ENCODE measurements at regions not wholly inside any gene's neighbourhood (a gene's known extent, or its start where the extent isn't known, plus 50 kb on each side); places are given as distances from the start of the nearest gene placed in this dataset.
A peak's percentile ranks its signal among the peaks of the same experiment; 100 is the strongest.

- CTCF ChIA-PET = no interaction called here
- TF ChIP-seq CTCF (conservative IDR thresholded peaks at IDR 0.05; ENCODE audit: low read depth) = no peak
- no peak overlapping the region for H3K27ac ChIP-seq
- DNase-seq (ENCODE audit: low spot score) = no peak
- POLR2A ChIA-PET (ENCODE audit: low non-redundant PET) = no interaction called here
Observed at GRCh38 chr10:52679117-52679516, 93.5 kb downstream of the MBL2 start.

GRCh38 chr10:52682766-52683165 is 89.8 kb downstream of the MBL2 start:
- no peak for TF ChIP-seq CTCF (conservative IDR thresholded peaks at IDR 0.05; ENCODE audit: low read depth)
- no peak overlapping the region for H3K27ac ChIP-seq
- POLR2A ChIA-PET (ENCODE audit: low non-redundant PET) = interaction anchor here (0.7 kb wide), 1 partner anchor 45 kb away, joined by 4 read pairs; no protein-coding TSS in a partner anchor
- peak; percentile 15 for DNase-seq (ENCODE audit: low spot score)
- CTCF ChIA-PET = no interaction called here

- TF ChIP-seq CTCF (conservative IDR thresholded peaks at IDR 0.05; ENCODE audit: low read depth) = no peak
- CTCF ChIA-PET = interaction anchor here (0.8 kb wide), 1 partner anchor 38 kb away, joined by 3 read pairs; no protein-coding TSS in a partner anchor
- DNase-seq (ENCODE audit: low spot score) = no peak
- H3K27ac ChIP-seq = no peak overlapping the region
- POLR2A ChIA-PET (ENCODE audit: low non-redundant PET) = no interaction called here
Observed at GRCh38 chr10:52683776-52684175, 88.8 kb downstream of the MBL2 start.

- ChIA-PET CTCF (no interaction called here), POLR2A (ENCODE audit: low non-redundant PET) (no interaction called here)
- TF ChIP-seq CTCF (conservative IDR thresholded peaks at IDR 0.05; ENCODE audit: low read depth) = no peak
- no peak overlapping the region for H3K27ac ChIP-seq
- no peak for DNase-seq (ENCODE audit: low spot score)
Observed at GRCh38 chr10:52688899-52689298, 83.7 kb downstream of the MBL2 start.

- POLR2A ChIA-PET (ENCODE audit: low non-redundant PET) = no interaction called here
- no peak overlapping the region for H3K27ac ChIP-seq
- no peak for TF ChIP-seq CTCF (conservative IDR thresholded peaks at IDR 0.05; ENCODE audit: low read depth)
- CTCF ChIA-PET = no interaction called here
- no peak for DNase-seq (ENCODE audit: low spot score)
Observed at GRCh38 chr10:52696232-52696631, 76.4 kb downstream of the MBL2 start.

GRCh38 chr10:52701647-52702046 is 70.9 kb downstream of the MBL2 start:
- TF ChIP-seq CTCF (conservative IDR thresholded peaks at IDR 0.05; ENCODE audit: low read depth) = no peak
- POLR2A ChIA-PET (ENCODE audit: low non-redundant PET) = no interaction called here
- DNase-seq (ENCODE audit: low spot score) = no peak
- no peak overlapping the region for H3K27ac ChIP-seq
- CTCF ChIA-PET = no interaction called here

- no peak for DNase-seq (ENCODE audit: low spot score)
- ChIA-PET CTCF (no interaction called here), POLR2A (ENCODE audit: low non-redundant PET) (no interaction called here)
- H3K27ac ChIP-seq = no peak overlapping the region
- no peak for TF ChIP-seq CTCF (conservative IDR thresholded peaks at IDR 0.05; ENCODE audit: low read depth)
Observed at GRCh38 chr10:52703451-52703850, 69.1 kb downstream of the MBL2 start.
